ENCODE measurements at regions not wholly inside any gene's neighbourhood (a gene's known extent, or its start where the extent isn't known, plus 50 kb on each side); places are given as distances from the start of the nearest gene placed in this dataset.
"Not testable (repeated sequence)": the region's sequence is repeated elsewhere in the genome, so short reads cannot be mapped to it uniquely, and the experiment has no call there.

GRCh38 chr2:47708801-47709499 is 74.0 kb upstream of the MSH6 start:
- Histone ChIP-seq H3K79me2 (ENCODE audit: insufficient read depth, low read length) (no peaks in the 10 kb centered on the region), H3K9ac (ENCODE audit: low read depth, low read length, poor library complexity, severe bottlenecking) (no peak overlapping the region), H3K9me3 (ENCODE audit: insufficient read depth, low read depth, low read length) (no peaks in the 10 kb centered on the region), H3K4me1 (ENCODE audit: insufficient read depth, low read length, poor library complexity, severe bottlenecking) (no peaks in the 10 kb centered on the region), H2AFZ (ENCODE audit: low read length) (no peak overlapping the region), H3K4me2 (ENCODE audit: low read depth, low read length, poor library complexity, severe bottlenecking) (no peak overlapping the region), H3K36me3 (ENCODE audit: insufficient read depth, low read length) (no peaks in the 10 kb centered on the region), H3K9me2 (replicated peaks; ENCODE audit: low read depth, low read length) (no peaks in the 10 kb centered on the region), H4K20me1 (ENCODE audit: insufficient read depth, low read length, poor library complexity, severe bottlenecking) (no peaks in the 10 kb centered on the region), H3K4me3 (ENCODE audit: low read length, poor library complexity, severe bottlenecking) (no peak overlapping the region), H3K27me3 (ENCODE audit: insufficient read depth, low read length, poor library complexity, severe bottlenecking) (no peaks in the 10 kb centered on the region), H3F3A (ENCODE audit: low read depth) (no peaks in the 10 kb centered on the region)
- no peak for TF ChIP-seq EZH2phosphoT487 (IDR thresholded peaks at IDR 0.05; ENCODE audit: borderline replicate concordance)
- TF ChIP-seq CTCF (conservative IDR thresholded peaks at IDR 0.05; ENCODE audit: low read length): no peak

GRCh38 chr2:47704287-47704686 is 78.7 kb upstream of the MSH6 start:
- H3K4me2 ChIP-seq (ENCODE audit: low read depth, low read length, poor library complexity, severe bottlenecking): no peak overlapping the region
- no peak overlapping the region for H3K4me3 ChIP-seq (ENCODE audit: low read length, poor library complexity, severe bottlenecking)
- H3K9ac ChIP-seq (ENCODE audit: low read depth, low read length, poor library complexity, severe bottlenecking): no peak overlapping the region
- H3K9me2 ChIP-seq (replicated peaks; ENCODE audit: low read depth, low read length): no peaks in the 10 kb centered on the region
- no peaks in the 10 kb centered on the region for H4K20me1 ChIP-seq (ENCODE audit: insufficient read depth, low read length, poor library complexity, severe bottlenecking)
- no peaks in the 10 kb centered on the region for H3K9me3 ChIP-seq (ENCODE audit: insufficient read depth, low read depth, low read length)
- H2AFZ ChIP-seq (ENCODE audit: low read length): no peak overlapping the region
- TF ChIP-seq EZH2phosphoT487 (IDR thresholded peaks at IDR 0.05; ENCODE audit: borderline replicate concordance) (no peak), CTCF (conservative IDR thresholded peaks at IDR 0.05; ENCODE audit: low read length) (no peak)
- H3K4me1 ChIP-seq (ENCODE audit: insufficient read depth, low read length, poor library complexity, severe bottlenecking): no peaks in the 10 kb centered on the region
- H3K79me2 ChIP-seq (ENCODE audit: insufficient read depth, low read length): no peaks in the 10 kb centered on the region
- no peaks in the 10 kb centered on the region for H3K36me3 ChIP-seq (ENCODE audit: insufficient read depth, low read length)
- no peaks in the 10 kb centered on the region for H3K27me3 ChIP-seq (ENCODE audit: insufficient read depth, low read length, poor library complexity, severe bottlenecking)
- H3F3A ChIP-seq (ENCODE audit: low read depth): no peaks in the 10 kb centered on the region

- H4K20me1 ChIP-seq (ENCODE audit: insufficient read depth, low read length, poor library complexity, severe bottlenecking): no peaks in the 10 kb centered on the region
- no peaks in the 10 kb centered on the region for H3F3A ChIP-seq (ENCODE audit: low read depth)
- no peaks in the 10 kb centered on the region for H3K79me2 ChIP-seq (ENCODE audit: insufficient read depth, low read length)
- H3K27me3 ChIP-seq (ENCODE audit: insufficient read depth, low read length, poor library complexity, severe bottlenecking): no peaks in the 10 kb centered on the region
- no peak overlapping the region for H2AFZ ChIP-seq (ENCODE audit: low read length)
- no peaks in the 10 kb centered on the region for H3K36me3 ChIP-seq (ENCODE audit: insufficient read depth, low read length)
- H3K4me2 ChIP-seq (ENCODE audit: low read depth, low read length, poor library complexity, severe bottlenecking): no peak overlapping the region
- H3K4me3 ChIP-seq (ENCODE audit: low read length, poor library complexity, severe bottlenecking): no peak overlapping the region
- no peaks in the 10 kb centered on the region for H3K9me2 ChIP-seq (replicated peaks; ENCODE audit: low read depth, low read length)
- no peak overlapping the region for H3K9ac ChIP-seq (ENCODE audit: low read depth, low read length, poor library complexity, severe bottlenecking)
- H3K4me1 ChIP-seq (ENCODE audit: insufficient read depth, low read length, poor library complexity, severe bottlenecking): no peaks in the 10 kb centered on the region
- no peaks in the 10 kb centered on the region for H3K9me3 ChIP-seq (ENCODE audit: insufficient read depth, low read depth, low read length)
- TF ChIP-seq EZH2phosphoT487 (IDR thresholded peaks at IDR 0.05; ENCODE audit: borderline replicate concordance) (no peak), CTCF (conservative IDR thresholded peaks at IDR 0.05; ENCODE audit: low read length) (no peak)
Measured at GRCh38 chr2:47699533-47700215, 83.3 kb upstream of the MSH6 start.

GRCh38 chr2:47698436-47698972 is 84.4 kb upstream of the MSH6 start:
- H3K27me3 ChIP-seq (ENCODE audit: insufficient read depth, low read length, poor library complexity, severe bottlenecking); H3K36me3 ChIP-seq (ENCODE audit: insufficient read depth, low read length); H3F3A ChIP-seq (ENCODE audit: low read depth); H2AFZ ChIP-seq (ENCODE audit: low read length); H3K9me2 ChIP-seq (replicated peaks; ENCODE audit: low read depth, low read length); H3K9ac ChIP-seq (ENCODE audit: low read depth, low read length, poor library complexity, severe bottlenecking); H3K4me1 ChIP-seq (ENCODE audit: insufficient read depth, low read length, poor library complexity, severe bottlenecking); H3K4me3 ChIP-seq (ENCODE audit: low read length, poor library complexity, severe bottlenecking); H3K9me3 ChIP-seq (ENCODE audit: insufficient read depth, low read depth, low read length); H3K79me2 ChIP-seq (ENCODE audit: insufficient read depth, low read length); H3K4me2 ChIP-seq (ENCODE audit: low read depth, low read length, poor library complexity, severe bottlenecking); H4K20me1 ChIP-seq (ENCODE audit: insufficient read depth, low read length, poor library complexity, severe bottlenecking): not testable (repeated sequence)

GRCh38 chr2:47697681-47698435 is 85.1 kb upstream of the MSH6 start:
- H3K4me2 ChIP-seq (ENCODE audit: low read depth, low read length, poor library complexity, severe bottlenecking); H3K27me3 ChIP-seq (ENCODE audit: insufficient read depth, low read length, poor library complexity, severe bottlenecking); H3K9me3 ChIP-seq (ENCODE audit: insufficient read depth, low read depth, low read length); H3K9ac ChIP-seq (ENCODE audit: low read depth, low read length, poor library complexity, severe bottlenecking); H3K9me2 ChIP-seq (replicated peaks; ENCODE audit: low read depth, low read length); H3K36me3 ChIP-seq (ENCODE audit: insufficient read depth, low read length); H3F3A ChIP-seq (ENCODE audit: low read depth); H3K79me2 ChIP-seq (ENCODE audit: insufficient read depth, low read length); H3K4me3 ChIP-seq (ENCODE audit: low read length, poor library complexity, severe bottlenecking); H3K4me1 ChIP-seq (ENCODE audit: insufficient read depth, low read length, poor library complexity, severe bottlenecking); H2AFZ ChIP-seq (ENCODE audit: low read length); H4K20me1 ChIP-seq (ENCODE audit: insufficient read depth, low read length, poor library complexity, severe bottlenecking): not testable (repeated sequence)

Measured in Loucy (cell line).